ENCODE measurements at regions not wholly inside any gene's neighbourhood (a gene's known extent, or its start where the extent isn't known, plus 50 kb on each side); places are given as distances from the start of the nearest gene placed in this dataset.

DNA sequence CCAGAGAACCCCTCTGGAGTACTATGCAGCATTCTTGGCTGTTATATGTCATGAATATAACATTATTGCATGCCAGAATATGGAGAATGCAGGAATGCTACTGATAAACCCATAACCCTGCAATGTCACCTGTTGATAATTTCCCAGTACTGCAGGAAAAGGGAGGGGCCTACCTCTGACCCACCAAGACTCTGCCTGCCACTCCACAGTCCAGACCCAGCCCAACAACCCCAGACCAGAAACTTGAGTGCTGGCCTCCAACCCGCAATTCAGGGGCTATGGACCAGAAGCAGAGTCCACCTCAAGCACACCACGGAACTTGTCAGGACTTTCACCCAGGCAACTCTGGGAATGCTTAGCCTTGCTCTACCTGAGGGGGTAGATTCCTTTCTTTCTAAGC, 92.9 kb upstream of the WDR44 start:
- Mint-ChIP-seq H3K27ac (no peak overlapping the region), H3K9me3 (no peaks in the 10 kb centered on the region), H3K36me3 (ENCODE audit: low read depth) (no peaks in the 10 kb centered on the region), H3K4me1 (ENCODE audit: low read depth) (no peaks in the 10 kb centered on the region), H3K4me3 (no peak overlapping the region), H3K27me3 (no peaks in the 10 kb centered on the region)
- Histone ChIP-seq H3K4me3 (ENCODE audit: low read length) (no peak overlapping the region), H3K4me1 (ENCODE audit: insufficient read depth, low read length) (no peaks in the 10 kb centered on the region), H3K36me3 (ENCODE audit: insufficient read depth, low read length) (no peaks in the 10 kb centered on the region), H3K27ac (ENCODE audit: low read depth in 1 of 2, low read length in 2 of 2) (no peak overlapping the region), H3K27me3 (ENCODE audit: control insufficient read depth in 1 of 2, insufficient read depth in 2 of 2, low read length in 2 of 2) (no peaks in the 10 kb centered on the region), H3K9me3 (ENCODE audit: control insufficient read depth in 1 of 2, insufficient read depth in 1 of 2, low read length in 2 of 2) (no peaks in the 10 kb centered on the region)
- no peak for DNase-seq
- POLR2A ChIA-PET = no interaction called here
- TF ChIP-seq, protein P1, sequence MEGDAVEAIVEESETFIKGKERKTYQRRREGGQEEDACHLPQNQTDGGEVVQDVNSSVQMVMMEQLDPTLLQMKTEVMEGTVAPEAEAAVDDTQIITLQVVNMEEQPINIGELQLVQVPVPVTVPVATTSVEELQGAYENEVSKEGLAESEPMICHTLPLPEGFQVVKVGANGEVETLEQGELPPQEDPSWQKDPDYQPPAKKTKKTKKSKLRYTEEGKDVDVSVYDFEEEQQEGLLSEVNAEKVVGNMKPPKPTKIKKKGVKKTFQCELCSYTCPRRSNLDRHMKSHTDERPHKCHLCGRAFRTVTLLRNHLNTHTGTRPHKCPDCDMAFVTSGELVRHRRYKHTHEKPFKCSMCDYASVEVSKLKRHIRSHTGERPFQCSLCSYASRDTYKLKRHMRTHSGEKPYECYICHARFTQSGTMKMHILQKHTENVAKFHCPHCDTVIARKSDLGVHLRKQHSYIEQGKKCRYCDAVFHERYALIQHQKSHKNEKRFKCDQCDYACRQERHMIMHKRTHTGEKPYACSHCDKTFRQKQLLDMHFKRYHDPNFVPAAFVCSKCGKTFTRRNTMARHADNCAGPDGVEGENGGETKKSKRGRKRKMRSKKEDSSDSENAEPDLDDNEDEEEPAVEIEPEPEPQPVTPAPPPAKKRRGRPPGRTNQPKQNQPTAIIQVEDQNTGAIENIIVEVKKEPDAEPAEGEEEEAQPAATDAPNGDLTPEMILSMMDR (IDR thresholded peaks at IDR 0.05) = no peak
- CTCF ChIA-PET = no interaction called here
- no peak for ATAC-seq (ENCODE audit: poor library complexity)
- intact Hi-C loops (cut with DNase I, micrococcal nuclease) = no loop called here

DNA sequence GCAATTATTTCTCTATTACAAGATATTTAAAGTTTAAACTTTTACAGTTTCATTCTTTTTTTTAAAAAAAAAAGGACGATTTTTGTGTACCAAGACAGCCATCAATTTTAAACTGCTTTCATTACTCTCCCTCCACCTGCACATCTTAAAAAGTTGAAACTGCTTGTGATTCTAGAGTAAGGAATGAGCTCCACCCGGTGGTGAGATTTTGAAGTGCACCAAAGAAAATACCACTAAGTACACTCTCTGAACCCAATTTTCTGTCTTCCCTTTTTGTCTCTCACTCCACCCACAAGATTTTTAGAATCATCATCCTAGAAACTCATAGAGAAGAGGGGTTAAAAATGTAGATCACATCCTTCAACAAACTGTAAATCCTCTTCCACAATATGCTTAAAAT, 91.3 kb upstream of the WDR44 start:
- DNase-seq (peak in 10 of 14 experiments; percentile 3 to 49 (median 12)), ATAC-seq (ENCODE audit: poor library complexity) (no peak)
- intact Hi-C loops (cut with DNase I, micrococcal nuclease) = no loop called here
- TF ChIP-seq, protein P1 (IDR thresholded peaks at IDR 0.05) = peak; percentile 57
- H3K27ac ChIP-seq (ENCODE audit: low read depth in 1 of 2, low read length in 2 of 2) = no peak overlapping the region
- Mint-ChIP-seq H3K27me3 (no peaks in the 10 kb centered on the region), H3K27ac (no peak overlapping the region), H3K9me3 (no peaks in the 10 kb centered on the region), H3K36me3 (ENCODE audit: low read depth) (no peaks in the 10 kb centered on the region), H3K4me3 (no peak overlapping the region), H3K4me1 (ENCODE audit: low read depth) (no peaks in the 10 kb centered on the region)
- no peaks in the 10 kb centered on the region for H3K27me3 ChIP-seq (ENCODE audit: control insufficient read depth in 1 of 2, insufficient read depth in 2 of 2, low read length in 2 of 2)
- CTCF ChIA-PET = no interaction called here
- no peaks in the 10 kb centered on the region for H3K4me1 ChIP-seq (ENCODE audit: insufficient read depth, low read length)
- no peaks in the 10 kb centered on the region for H3K36me3 ChIP-seq (ENCODE audit: insufficient read depth, low read length)
- POLR2A ChIA-PET = no interaction called here
- no peaks in the 10 kb centered on the region for H3K9me3 ChIP-seq (ENCODE audit: control insufficient read depth in 1 of 2, insufficient read depth in 1 of 2, low read length in 2 of 2)
- H3K4me3 ChIP-seq (ENCODE audit: low read length) = no peak overlapping the region

DNA sequence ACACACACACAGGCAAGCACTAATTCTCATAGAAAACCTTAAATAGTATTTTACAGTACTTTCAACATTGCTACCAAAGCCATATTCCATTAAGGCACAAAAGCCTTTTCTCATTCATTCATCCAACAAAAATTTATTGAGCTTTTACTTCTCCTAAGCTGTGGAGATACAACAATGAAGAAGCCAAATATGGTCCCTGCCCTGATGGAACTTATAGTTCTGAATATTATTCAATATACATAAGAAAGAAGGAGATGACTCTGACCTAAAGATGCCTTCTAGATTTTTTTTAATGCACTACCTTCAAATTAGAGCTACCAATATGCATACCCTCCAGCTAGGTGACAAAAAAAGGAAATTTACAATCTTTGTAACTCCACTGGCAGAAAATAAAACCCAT, 90.0 kb upstream of the WDR44 start:
- TF ChIP-seq, protein P1 (IDR thresholded peaks at IDR 0.05) = no peak
- H3K4me3 ChIP-seq (ENCODE audit: low read length) = no peak overlapping the region
- H3K27ac Mint-ChIP-seq = no peak overlapping the region
- intact Hi-C loops (cut with DNase I, micrococcal nuclease) = no loop called here
- DNase-seq (no peak), ATAC-seq (ENCODE audit: poor library complexity) (no peak)
- H3K9me3 ChIP-seq (ENCODE audit: control insufficient read depth in 1 of 2, insufficient read depth in 1 of 2, low read length in 2 of 2) = no peaks in the 10 kb centered on the region
- no peaks in the 10 kb centered on the region for H3K27me3 ChIP-seq (ENCODE audit: control insufficient read depth in 1 of 2, insufficient read depth in 2 of 2, low read length in 2 of 2)
- no peaks in the 10 kb centered on the region for H3K4me1 Mint-ChIP-seq (ENCODE audit: low read depth)
- no peaks in the 10 kb centered on the region for H3K27me3 Mint-ChIP-seq
- H3K36me3 Mint-ChIP-seq (ENCODE audit: low read depth) = no peaks in the 10 kb centered on the region
- H3K36me3 ChIP-seq (ENCODE audit: insufficient read depth, low read length) = no peaks in the 10 kb centered on the region
- POLR2A ChIA-PET = no interaction called here
- H3K9me3 Mint-ChIP-seq = no peaks in the 10 kb centered on the region
- no peaks in the 10 kb centered on the region for H3K4me1 ChIP-seq (ENCODE audit: insufficient read depth, low read length)
- CTCF ChIA-PET = interaction anchor here (1.0 kb wide), 1 partner anchor 39 kb away, joined by 3 read pairs; no protein-coding TSS in a partner anchor
- no peak overlapping the region for H3K27ac ChIP-seq (ENCODE audit: low read depth in 1 of 2, low read length in 2 of 2)
- H3K4me3 Mint-ChIP-seq = no peak overlapping the region

Data from CD4-positive, alpha-beta T cell (primary cell).